Ovary (tissue), 7 donors: ENCODE measurements at regions not wholly inside any gene's neighbourhood (a gene's known extent, or its start where the extent isn't known, plus 50 kb on each side); places are given as distances from the start of the nearest gene placed in this dataset.

Experiments
- DNase-seq, 5 donors: peaks; one replicate each; pipeline ENCODE4 v3.0.0-alpha.2; 2019 to 2020
- H3K27ac ChIP-seq, 2 donors: fragments of 200-600 bp; one replicate each; pipeline versions ENCODE4 v1.5.1 to v1.8.0; 2019 to 2022
- H3K27me3 ChIP-seq: fragments of 200-600 bp; one replicate; pipeline ENCODE4 v1.8.0; 2022
- H3K36me3 ChIP-seq: fragments of 200-600 bp; sonication (generic); one replicate; pipeline ENCODE4 v1.5.1; 2019
- H3K4me1 ChIP-seq: one replicate; pipeline ENCODE4 v1.8.1; 2013; ENCODE audit warnings: mild to moderate bottlenecking, moderate library complexity; ENCODE audit not compliant: insufficient read depth
- H3K4me3 ChIP-seq: fragments of 200-600 bp; sonication (generic); one replicate; pipeline ENCODE4 v1.5.1; 2017
- H3K9me3 ChIP-seq, 2 donors: fragments of 200-600 bp in 1 of 2; sonication (generic) in 1 of 2; one replicate each; pipeline versions ENCODE4 v1.5.1 to v1.8.1; 2013 to 2019; ENCODE audit warnings: mild to moderate bottlenecking in 1 of 2, moderate library complexity in 1 of 2
- CTCF ChIP-seq, 3 donors: fragments of 450-650 bp in 2 of 3; fragments of 200-600 bp in 1 of 3; IDR thresholded peaks; one replicate each; pipeline versions ENCODE4 v1.5.1 to v1.8.0; 2016 to 2022; ENCODE audit warnings: antibody characterized with exemption in 3 of 3, mild to moderate bottlenecking in 1 of 3
- EP300 ChIP-seq: sonication (generic); formaldehyde crosslinking; IDR thresholded peaks from one replicate; pipeline ENCODE4 v1.6.1; 2017; ENCODE audit warnings: antibody characterized with exemption
- POLR2A ChIP-seq: fragments of 450-650 bp; IDR thresholded peaks from one replicate; pipeline ENCODE4 v1.6.1; 2017; ENCODE audit warnings: antibody characterized with exemption, mild to moderate bottlenecking, moderate library complexity
- WGBS, 3 donors: extraction: QIAGEN DNeasy Blood & Tissue Kit in 1 of 3; methylation state at CpG; one replicate each; pipeline versions ENCODE4 v1.1.5 to v1.1.7; 2013 to 2017; 5-methylcytosine and 5-hydroxymethylcytosine counted together
- intact Hi-C, 4 donors: fragments of 100-400 bp; cut with DNase I; formaldehyde crosslinking; loops; one replicate each; pipeline versions ENCODE4 v1.11.0 to v1.15.1; 2022 to 2023
- donor health status: DM: no; HTN: no; CAD: no; lungs with moderate emphysema.
- donor health status: DM: no; HTN: no; CAD: no.
- donor health status: Bipolar disorder and iron deficiency.
- donor health status: DM: no; HTN: no; CAD: no.
- donor health status: DM: yes; HTN: yes; CAD: no.

GRCh38 chr18:77820472-77820871, 570.8 kb downstream of the GALR1 start:
- WGBS, 3 donors, result 86 to 93% (median 89%) methylated on average over 14 of the region's 14 CpGs
- H3K9me3 ChIP-seq, result no peaks in the 10 kb centered on the region
- DNase-seq, result no peak
- H3K4me1 ChIP-seq, result no peaks in the 10 kb centered on the region
- no peak overlapping the region for H3K27ac ChIP-seq
- no peak for TF ChIP-seq EP300
- no peak overlapping the region for H3K4me3 ChIP-seq
- intact Hi-C loops, result loop anchor here in 1 of 4 donors (5.0 kb wide), 1 partner anchor 52 kb away; no protein-coding TSS in a partner anchor
- no peaks in the 10 kb centered on the region for H3K27me3 ChIP-seq
- H3K36me3 ChIP-seq, result no peaks in the 10 kb centered on the region

GRCh38 chr18:77821892-77822291, 572.2 kb downstream of the GALR1 start:
- 87 to 89% (median 89%) methylated on average over 7 of the region's 7 CpGs for WGBS, 3 donors
- H3K9me3 ChIP-seq, result no peaks in the 10 kb centered on the region
- DNase-seq, result no peak
- H3K36me3 ChIP-seq, result no peaks in the 10 kb centered on the region
- intact Hi-C loops, result loop anchor here in 1 of 4 donors (5.0 kb wide), 1 partner anchor 50 kb away; no protein-coding TSS in a partner anchor
- TF ChIP-seq POLR2A, result no peak
- H3K4me3 ChIP-seq, result no peak overlapping the region
- H3K27ac ChIP-seq, result no peak overlapping the region
- no peaks in the 10 kb centered on the region for H3K4me1 ChIP-seq
- no peaks in the 10 kb centered on the region for H3K27me3 ChIP-seq

DNA sequence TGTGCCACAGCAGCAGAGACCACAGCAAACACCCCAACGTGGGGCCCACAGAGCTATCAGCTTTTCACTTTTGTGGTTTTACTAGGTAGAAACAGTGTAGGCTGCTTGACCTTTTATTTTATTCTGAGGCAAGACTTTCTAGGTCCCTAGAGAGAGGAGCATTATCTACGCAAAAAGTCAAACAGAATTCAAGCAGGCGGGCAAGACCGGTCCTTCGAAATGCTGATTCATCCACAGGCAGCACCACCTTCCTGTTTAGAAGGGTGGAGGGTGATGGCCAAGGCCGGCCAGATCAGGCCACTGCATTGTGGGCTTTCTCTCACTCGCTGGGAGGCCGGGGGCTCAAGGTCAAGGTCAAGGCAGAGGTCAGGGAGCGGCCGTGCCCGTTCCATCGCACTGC, 573.0 kb downstream of the GALR1 start:
- intact Hi-C loops, result loop anchor here in 1 of 4 donors (5.0 kb wide), 1 partner anchor 50 kb away; no protein-coding TSS in a partner anchor
- Histone ChIP-seq H3K27ac (no peak overlapping the region), H3K4me3 (no peak overlapping the region), H3K4me1 (no peaks in the 10 kb centered on the region), H3K27me3 (no peaks in the 10 kb centered on the region), H3K9me3 (no peaks in the 10 kb centered on the region), H3K36me3 (no peaks in the 10 kb centered on the region)
- no peak for DNase-seq
- TF ChIP-seq POLR2A, result no peak
- no peak for TF ChIP-seq CTCF (IDR thresholded peaks at IDR 0.05)
- TF ChIP-seq EP300, result no peak
- WGBS, 3 donors, result 49 to 58% (median 52%) methylated on average over 12 of the region's 12 CpGs

DNA sequence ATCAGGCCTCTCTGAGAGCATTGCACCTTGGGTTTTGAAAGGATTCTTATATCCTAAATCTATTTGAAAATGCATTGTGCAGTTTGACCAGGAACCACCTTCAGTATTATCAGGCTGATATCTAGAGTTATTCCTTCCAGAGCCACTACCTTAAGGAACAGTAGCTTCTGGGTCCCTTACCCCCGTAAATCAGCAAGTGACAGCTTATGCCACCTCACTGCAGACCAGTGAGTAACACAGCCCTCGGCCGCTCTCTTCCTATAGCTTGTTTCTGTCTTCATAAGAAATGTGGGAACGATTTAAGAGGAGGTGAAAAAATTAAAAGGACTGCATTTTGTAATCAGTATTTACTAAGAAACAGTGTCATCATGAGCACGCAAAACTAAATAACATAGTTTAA, 584.2 kb downstream of the GALR1 start:
- intact Hi-C loops, result no loop called here
- 68 to 76% (median 70%) methylated on average over 5 of the region's 5 CpGs for WGBS, 3 donors
- H3K36me3 ChIP-seq, result no peaks in the 10 kb centered on the region
- no peaks in the 10 kb centered on the region for H3K9me3 ChIP-seq
- no peak for DNase-seq
- no peaks in the 10 kb centered on the region for H3K4me1 ChIP-seq
- no peak overlapping the region for H3K27ac ChIP-seq
- H3K4me3 ChIP-seq, result no peak overlapping the region
- no peak for TF ChIP-seq POLR2A
- TF ChIP-seq CTCF (IDR thresholded peaks at IDR 0.05), result no peak
- no peak for TF ChIP-seq EP300
- no peaks in the 10 kb centered on the region for H3K27me3 ChIP-seq

DNA sequence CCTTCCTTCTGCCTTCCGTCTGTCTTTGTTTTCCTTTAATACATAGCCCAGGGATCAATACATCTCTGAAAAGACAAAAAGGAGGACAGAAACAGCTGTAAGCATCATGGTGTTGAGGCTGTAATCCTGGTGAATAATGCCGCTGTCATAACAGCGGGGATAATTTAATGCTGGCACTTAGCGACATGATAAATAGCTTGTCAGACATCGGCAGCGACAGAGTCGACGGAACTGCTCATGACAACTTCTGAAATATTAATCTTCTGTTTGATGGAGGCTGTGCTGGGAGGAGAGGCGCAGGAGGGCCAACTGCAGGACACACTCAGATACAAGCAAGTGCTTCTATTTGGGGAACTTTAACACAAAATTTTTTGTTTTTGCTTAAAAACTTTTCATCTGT, 602.2 kb downstream of the GALR1 start:
- intact Hi-C loops, result no loop called here
- 16 to 19% (median 18%) methylated on average over 9 of the region's 9 CpGs for WGBS, 3 donors
- Histone ChIP-seq H3K27me3 (no peaks in the 10 kb centered on the region), H3K4me3 (no peak overlapping the region), H3K9me3 (no peaks in the 10 kb centered on the region), H3K4me1 (no peaks in the 10 kb centered on the region), H3K27ac (no peak overlapping the region), H3K36me3 (no peaks in the 10 kb centered on the region)
- DNase-seq, result no peak
- TF ChIP-seq CTCF (IDR thresholded peaks at IDR 0.05), result no peak
- TF ChIP-seq POLR2A, result no peak
- no peak for TF ChIP-seq EP300

- TF ChIP-seq CTCF (IDR thresholded peaks at IDR 0.05) (no peak), EP300 (no peak), POLR2A (no peak)
- Histone ChIP-seq H3K4me3 (no peak overlapping the region), H3K36me3 (no peaks in the 10 kb centered on the region), H3K27me3 (no peaks in the 10 kb centered on the region), H3K27ac (no peak overlapping the region), H3K4me1 (no peaks in the 10 kb centered on the region), H3K9me3 (no peaks in the 10 kb centered on the region)
- DNase-seq, result no peak
- 82 to 89% (median 85%) methylated on average over 12 of the region's 12 CpGs for WGBS, 3 donors
- intact Hi-C loops, result no loop called here
These were observed 604.2 kb downstream of the GALR1 start for GRCh38 chr18:77853859-77854258.
